SW 1271 (cell line): ENCODE measurements at regions not wholly inside any gene's neighbourhood (a gene's known extent, or its start where the extent isn't known, plus 50 kb on each side); places are given as distances from the start of the nearest gene placed in this dataset.
"Not testable (repeated sequence)": the region's sequence is repeated elsewhere in the genome, so short reads cannot be mapped to it uniquely, and the experiment has no call there.

Source experiments
- DNase-seq, 2 experiments: peaks; one replicate each; lab custom pipeline; 2025; lab: John Stamatoyannopoulos, UW

- no peak for DNase-seq
Measured at GRCh38 chr4:148954011-148954749, 512.0 kb upstream of the NR3C2 start.

GRCh38 chr4:148951346-148951745, 509.1 kb upstream of the NR3C2 start:
- DNase-seq: no peak

DNA sequence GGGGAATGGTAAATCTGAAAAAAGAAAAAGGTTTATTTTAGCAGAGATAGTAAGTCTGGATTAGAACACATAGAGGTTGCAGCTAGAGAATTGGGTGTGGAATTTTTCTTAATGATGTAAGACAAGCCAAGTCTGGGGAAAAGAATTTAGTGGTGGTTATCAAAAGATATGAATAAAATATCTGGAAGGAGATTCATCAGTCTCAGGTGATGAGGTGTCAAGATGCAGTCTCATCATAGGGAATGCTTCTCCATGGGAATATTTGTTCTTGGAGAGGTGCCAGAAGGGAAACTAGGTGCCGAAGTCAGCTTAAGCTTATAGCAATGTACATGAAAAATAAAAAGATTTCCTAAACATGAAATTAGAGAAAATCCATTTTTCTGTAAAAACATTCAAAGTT, 504.1 kb upstream of the NR3C2 start:
- DNase-seq: no peak

DNA sequence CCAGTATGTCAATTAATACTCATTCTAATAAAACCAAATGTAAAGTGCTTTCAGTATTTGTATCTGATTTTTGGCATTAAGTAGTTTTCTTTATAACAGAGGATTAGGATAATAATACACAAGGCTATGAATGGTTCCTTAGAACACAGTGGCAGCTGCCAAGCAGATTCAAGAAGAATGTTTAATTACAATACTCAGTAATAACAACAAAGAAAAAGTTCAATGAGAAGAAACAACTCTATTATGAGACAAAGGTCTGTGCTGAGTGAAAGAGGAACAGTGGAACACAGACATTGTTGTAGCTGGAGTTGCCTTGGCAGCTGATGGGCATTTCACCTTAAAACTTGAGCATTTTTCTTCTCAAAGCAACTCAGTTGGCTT, 502.6 kb upstream of the NR3C2 start:
- DNase-seq: no peak

DNA sequence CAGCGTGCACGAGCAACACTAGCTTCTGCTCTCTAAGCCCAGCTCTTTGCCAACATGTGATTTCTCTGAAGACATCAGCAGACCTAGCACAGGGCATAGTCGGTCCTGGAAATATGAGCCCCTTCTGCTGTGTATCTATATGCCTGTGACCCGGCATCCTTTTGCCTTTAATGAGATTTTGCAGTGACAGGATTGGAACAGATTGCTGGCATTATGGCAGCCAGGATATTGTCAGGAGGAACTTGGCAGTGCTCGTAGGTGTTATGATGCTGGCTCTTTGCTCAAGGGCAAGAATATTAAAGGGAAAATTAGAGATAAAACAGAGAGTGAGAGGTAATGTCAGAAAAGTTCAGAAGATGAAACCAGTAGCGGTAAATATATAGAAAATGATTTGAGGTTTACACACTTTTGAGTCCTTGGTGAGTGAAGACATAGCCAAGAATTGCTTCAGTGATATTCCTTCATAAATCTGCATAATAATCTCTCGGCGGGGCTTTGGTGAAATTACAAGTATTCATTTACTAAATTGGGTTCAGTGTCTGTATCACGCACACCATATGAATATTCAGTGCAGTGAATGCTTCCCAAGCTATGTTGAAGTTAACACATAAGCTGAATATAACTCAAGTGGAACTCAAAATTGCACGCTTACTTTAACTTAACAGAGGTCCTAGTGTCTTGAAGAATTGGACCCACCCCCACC, 502.1 kb upstream of the NR3C2 start:
- no peak for DNase-seq

- no peak for DNase-seq
Measured at GRCh38 chr4:148934926-148935578, 492.8 kb upstream of the NR3C2 start.

DNA sequence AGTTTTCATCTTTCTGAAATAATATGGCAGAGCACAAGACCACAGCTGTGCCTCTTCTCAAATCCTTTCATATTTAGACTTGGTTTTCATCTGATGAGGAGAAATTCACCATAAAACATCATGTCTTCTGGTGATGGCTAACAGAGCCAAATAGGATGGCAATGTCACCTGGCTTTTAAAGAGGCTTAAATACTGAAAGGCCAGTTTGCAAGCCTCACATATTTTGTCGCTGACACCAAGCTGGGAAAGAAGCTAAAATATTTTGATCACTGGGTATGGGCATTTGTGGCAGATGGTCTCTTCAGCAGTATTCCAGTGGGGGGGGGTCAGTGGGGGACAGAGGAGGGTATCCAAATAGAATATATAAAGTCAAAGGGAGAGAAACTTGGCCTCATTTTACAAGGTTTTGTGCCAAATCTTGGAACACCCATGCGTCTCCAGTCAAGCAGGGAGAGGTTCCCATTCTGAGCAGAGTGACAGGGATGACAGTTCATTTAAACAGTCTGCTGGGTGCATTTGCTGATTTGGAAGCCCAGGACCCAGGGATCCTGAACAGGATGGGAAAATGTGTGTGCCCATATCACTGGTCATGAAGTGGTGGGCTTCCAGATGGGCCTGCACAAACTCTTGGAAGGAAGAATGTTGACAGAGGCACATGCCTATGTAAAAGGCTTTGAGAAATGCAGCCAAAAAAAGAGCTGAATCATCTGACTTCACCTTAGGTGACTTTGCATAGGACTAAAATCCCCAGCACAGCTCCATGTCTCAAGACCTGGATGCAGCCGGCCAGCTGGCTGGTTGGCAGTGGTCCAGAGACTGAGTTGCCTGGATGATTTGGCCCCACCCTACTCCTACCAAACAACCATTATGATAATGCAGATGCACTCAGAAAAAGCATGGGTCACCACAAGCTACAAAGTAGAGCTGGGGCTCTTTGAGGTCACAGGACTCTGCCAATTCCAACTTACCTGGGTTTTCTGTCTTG, 484.4 kb upstream of the NR3C2 start:
- DNase-seq: no peak

DNA sequence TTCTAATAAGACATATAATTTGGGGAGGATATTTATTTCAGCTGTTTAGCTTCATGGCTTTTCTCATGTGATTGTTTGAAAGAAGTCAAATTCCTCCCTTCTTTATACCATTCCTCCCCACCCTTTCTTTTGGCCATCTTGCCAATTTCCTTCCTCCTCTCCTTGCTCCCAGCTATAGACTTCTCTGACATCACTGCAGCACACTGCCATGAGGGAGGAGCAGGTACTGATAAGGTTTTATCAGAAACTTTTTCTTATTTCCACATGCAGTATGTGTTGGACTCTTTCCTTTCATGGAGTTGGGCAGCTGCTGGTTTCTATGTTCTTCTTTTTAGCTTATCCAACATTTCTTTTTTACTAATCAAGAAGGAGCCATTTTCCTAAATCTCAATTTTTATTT, 481.7 kb upstream of the NR3C2 start:
- DNase-seq: no peak

GRCh38 chr4:148922497-148922896, 480.3 kb upstream of the NR3C2 start:
- DNase-seq: no peak

- no peak for DNase-seq
Measured at GRCh38 chr4:148914734-148915133, 472.5 kb upstream of the NR3C2 start.

DNA sequence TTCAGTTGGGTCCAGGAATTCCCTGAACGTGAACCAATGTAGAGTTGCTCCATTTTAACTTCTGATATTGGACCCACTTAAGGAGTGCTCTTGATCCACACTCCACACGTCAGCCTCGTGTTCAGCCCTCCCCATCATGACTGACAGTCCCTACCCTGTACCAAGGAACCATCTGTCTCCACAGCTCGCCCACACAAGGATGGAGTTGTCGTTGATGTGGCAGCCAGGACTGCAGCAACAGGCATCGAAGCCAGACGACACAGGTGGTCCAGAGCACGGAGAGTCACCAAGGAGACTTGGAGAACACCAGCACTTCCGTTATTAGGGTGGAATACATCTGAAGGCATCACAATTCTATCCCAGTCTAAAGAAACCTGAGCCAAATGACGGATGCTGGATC, 472.1 kb upstream of the NR3C2 start:
- DNase-seq: no peak

DNA sequence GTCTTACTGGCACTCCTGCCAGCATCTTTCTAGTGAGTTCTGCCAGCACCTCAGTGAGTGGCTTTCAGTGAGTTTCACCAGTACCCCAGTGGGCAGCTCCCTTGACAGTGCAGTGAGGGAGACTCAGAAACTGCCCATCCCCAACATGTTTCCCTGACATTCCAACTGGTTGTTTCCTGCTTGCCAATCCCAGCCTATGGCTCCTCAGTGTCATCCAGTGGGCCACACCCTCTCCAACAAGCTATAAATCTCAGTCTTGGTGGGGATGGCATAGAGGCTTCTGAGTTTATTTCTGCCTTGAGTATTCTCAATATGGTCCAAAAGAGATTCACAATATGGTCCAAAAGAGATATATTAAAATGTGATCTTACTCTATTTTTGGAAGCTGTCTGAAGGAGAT, 461.2 kb upstream of the NR3C2 start:
- no peak for DNase-seq

DNA sequence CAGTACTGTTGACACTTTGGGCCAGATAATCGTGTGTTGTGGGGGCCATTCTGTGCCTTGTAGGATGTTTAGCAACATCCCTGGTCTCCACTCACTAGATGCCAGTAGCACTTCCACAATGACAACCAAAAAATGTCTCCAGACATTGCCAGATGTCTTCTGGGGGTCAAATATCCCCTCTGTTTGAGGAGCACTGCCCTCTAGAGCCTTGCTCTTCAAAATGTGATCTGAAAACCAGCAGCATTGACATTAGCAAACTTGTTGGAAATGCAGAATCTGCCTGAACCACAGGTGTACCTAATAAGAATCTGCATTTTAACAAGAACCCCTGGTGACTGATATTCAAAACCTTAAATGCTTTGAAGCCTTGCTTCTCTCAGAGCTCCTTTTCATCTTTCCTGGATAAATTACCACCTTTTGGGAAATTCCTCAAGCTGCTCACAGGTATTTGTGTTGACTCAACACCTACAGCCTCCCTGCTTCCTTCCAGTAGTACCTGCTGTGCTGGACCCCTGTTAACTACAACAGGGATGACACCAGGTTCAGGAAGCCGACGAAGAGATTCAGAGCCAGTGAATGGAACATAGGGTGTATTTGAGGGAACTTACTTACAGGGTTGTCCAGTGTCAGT, 459.0 kb upstream of the NR3C2 start:
- no peak for DNase-seq

GRCh38 chr4:148898139-148898538, 455.9 kb upstream of the NR3C2 start:
- DNase-seq: not testable (repeated sequence)

GRCh38 chr4:148893095-148893494, 450.9 kb upstream of the NR3C2 start:
- DNase-seq: no peak

DNA sequence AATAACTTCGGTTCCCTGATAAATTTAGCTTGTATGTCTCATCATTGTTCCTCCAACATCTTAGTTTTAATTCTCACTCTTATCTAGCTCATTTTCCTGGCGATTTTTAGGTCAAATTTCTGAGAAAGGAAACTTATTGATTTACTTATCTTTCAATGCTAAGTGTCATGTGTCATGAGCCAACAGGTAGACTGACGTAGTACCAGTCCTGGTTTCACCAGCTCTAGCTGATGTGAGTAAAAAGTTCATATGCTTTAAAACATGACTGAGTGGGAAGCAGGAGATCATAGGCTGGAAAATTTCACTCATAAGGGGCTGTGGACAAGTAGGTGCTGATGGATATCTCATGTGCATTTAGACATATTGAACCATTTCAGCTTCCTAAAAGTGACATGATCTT, 441.7 kb upstream of the NR3C2 start:
- no peak for DNase-seq

DNA sequence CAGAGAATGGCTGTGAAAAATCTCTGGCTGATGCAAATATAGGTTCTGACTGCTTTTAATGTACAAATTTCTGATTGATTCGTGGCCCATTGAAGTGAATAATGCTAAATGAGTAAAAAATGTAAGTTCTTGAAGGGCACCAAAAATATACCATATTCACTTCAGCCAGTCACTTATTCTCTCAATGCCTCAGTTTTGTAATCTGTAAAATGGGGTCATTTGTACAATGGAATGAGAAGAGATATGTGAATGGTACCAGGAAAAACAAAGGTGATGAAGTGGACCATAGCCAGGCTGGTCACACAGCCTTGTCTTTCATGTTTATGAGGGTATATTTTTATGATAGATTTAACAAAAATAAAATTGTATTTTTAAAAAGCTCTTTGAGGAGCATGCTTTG, 441.2 kb upstream of the NR3C2 start:
- no peak for DNase-seq

- DNase-seq: no peak
Measured at GRCh38 chr4:148881860-148882643, 439.8 kb upstream of the NR3C2 start.

DNA sequence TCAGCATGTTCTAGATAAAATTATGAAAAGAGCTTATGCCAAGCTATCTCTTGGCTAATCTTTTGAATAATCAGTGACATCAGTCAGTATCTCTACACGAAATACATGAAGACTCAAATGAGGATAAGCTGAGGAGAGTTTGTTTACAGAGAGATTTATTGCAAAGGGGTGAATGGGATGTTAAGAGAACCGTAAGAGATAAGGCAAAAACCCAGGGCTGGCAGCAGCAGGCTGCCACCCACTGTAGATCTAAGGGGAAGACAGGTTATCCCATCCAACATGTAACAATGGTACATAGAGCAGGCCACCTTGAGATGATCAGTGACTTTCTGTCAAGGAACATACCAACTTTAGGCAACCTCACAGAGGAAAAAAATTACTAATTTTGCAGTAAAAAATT, 432.1 kb upstream of the NR3C2 start:
- DNase-seq: no peak

DNA sequence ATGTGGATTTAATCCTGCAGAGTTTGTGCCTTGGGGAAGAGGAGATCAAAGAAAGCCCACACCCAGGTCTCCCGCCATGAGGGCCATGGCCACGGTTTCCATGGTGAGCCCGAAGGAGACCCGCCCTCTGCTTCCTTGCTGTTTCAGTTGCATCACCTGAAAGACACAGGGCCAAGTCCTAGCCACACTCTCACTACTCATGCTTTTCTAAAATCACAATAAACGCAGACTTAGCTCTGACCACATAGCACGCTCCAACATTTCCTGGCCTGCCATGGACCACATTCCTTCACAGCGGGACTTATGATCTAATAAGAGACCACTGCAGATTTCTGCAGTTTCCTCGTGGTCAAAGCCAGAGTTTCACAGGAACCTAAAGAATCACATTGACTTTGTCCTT, 426.0 kb upstream of the NR3C2 start:
- DNase-seq: no peak

GRCh38 chr4:148866666-148867065, 424.5 kb upstream of the NR3C2 start:
- no peak for DNase-seq
